HG02759 (cell line): ENCODE measurements at regions not wholly inside any gene's neighbourhood (a gene's known extent, or its start where the extent isn't known, plus 50 kb on each side); places are given as distances from the start of the nearest gene placed in this dataset.

Experiments used
- ATAC-seq: cut with Tn5 transposase; IDR thresholded peaks from one replicate; pipeline ENCODE4 v1.9.1; 2021; ENCODE audit warnings: mild to moderate bottlenecking, moderate library complexity; ENCODE audit not compliant: unreplicated experiment

- ATAC-seq, result no peak
These were observed 52.2 kb upstream of the GSE1 start for GRCh38 chr16:85560932-85561247.

- ATAC-seq, result no peak
These were observed 51.7 kb upstream of the GSE1 start for GRCh38 chr16:85561248-85562092.

GRCh38 chr16:85562093-85562786, 50.9 kb upstream of the GSE1 start:
- ATAC-seq, result no peak

- no peak for ATAC-seq
These were observed 50.1 kb upstream of the GSE1 start for GRCh38 chr16:85563034-85563433.
